SIG-M5 treated with dmso at 0.1 percent for 504 hours (cell line): ENCODE measurements at regions not wholly inside any gene's neighbourhood (a gene's known extent, or its start where the extent isn't known, plus 50 kb on each side); places are given as distances from the start of the nearest gene placed in this dataset.

Experiments used
- DNase-seq: peaks from one replicate; lab custom pipeline; 2025; ENCODE audit not compliant: unreplicated experiment; lab: John Stamatoyannopoulos, UW

GRCh38 chr5:99928490-99928889 is 606.7 kb upstream of the FAM174A start:
- no peak for DNase-seq

GRCh38 chr5:99926463-99926862 is 608.7 kb upstream of the FAM174A start:
- no peak for DNase-seq

- no peak for DNase-seq
Measured at GRCh38 chr5:99922386-99922785, 612.8 kb upstream of the FAM174A start.

GRCh38 chr5:99911971-99912370 is 623.2 kb upstream of the FAM174A start:
- DNase-seq, result no peak

- no peak for DNase-seq
Measured at GRCh38 chr5:99906776-99907175, 628.4 kb upstream of the FAM174A start.

GRCh38 chr5:99901972-99902371 is 633.2 kb upstream of the FAM174A start:
- no peak for DNase-seq

- no peak for DNase-seq
Measured at GRCh38 chr5:99900302-99900852, 634.8 kb upstream of the FAM174A start.

GRCh38 chr5:99879791-99880511 is 655.2 kb upstream of the FAM174A start:
- no peak for DNase-seq

GRCh38 chr5:99878830-99879229 is 656.3 kb upstream of the FAM174A start:
- no peak for DNase-seq

GRCh38 chr5:99866740-99867139 is 668.4 kb upstream of the FAM174A start:
- no peak for DNase-seq

GRCh38 chr5:99865159-99865558 is 670.0 kb upstream of the FAM174A start:
- DNase-seq, result no peak

GRCh38 chr5:99835791-99836190 is 699.4 kb upstream of the FAM174A start:
- DNase-seq, result no peak

GRCh38 chr5:99827136-99827535 is 708.0 kb upstream of the FAM174A start:
- DNase-seq, result no peak

GRCh38 chr5:99817796-99818195 is 717.4 kb upstream of the FAM174A start:
- DNase-seq, result no peak

- no peak for DNase-seq
Measured at GRCh38 chr5:99814321-99815063, 720.7 kb upstream of the FAM174A start.

- DNase-seq, result no peak
Measured at GRCh38 chr5:99808657-99809230, 726.4 kb upstream of the FAM174A start.

- DNase-seq, result no peak
Measured at GRCh38 chr5:99807346-99807745, 727.8 kb upstream of the FAM174A start.

- DNase-seq, result no peak
Measured at GRCh38 chr5:99795031-99795430, 740.1 kb upstream of the FAM174A start.

GRCh38 chr5:99788482-99788881 is 746.7 kb upstream of the FAM174A start:
- no peak for DNase-seq

- no peak for DNase-seq
Measured at GRCh38 chr5:99775189-99775588, 760.0 kb upstream of the FAM174A start.

- no peak for DNase-seq
Measured at GRCh38 chr5:99773290-99773689, 761.9 kb upstream of the FAM174A start.

- DNase-seq, result no peak
Measured at GRCh38 chr5:99771296-99771695, 763.9 kb upstream of the FAM174A start.
